Hepatocyte (in vitro differentiated cells): ENCODE measurements at regions not wholly inside any gene's neighbourhood (a gene's known extent, or its start where the extent isn't known, plus 50 kb on each side); places are given as distances from the start of the nearest gene placed in this dataset.

Experiments
- DNase-seq: peaks from one replicate; pipeline ENCODE4 v3.0.0-alpha.2; 2016; ENCODE audit warnings: low spot score
- H2AFZ ChIP-seq: fragments of 200-600 bp; sonication (generic); 2 replicates; pipeline ENCODE4 v1.6.0; 2016; ENCODE audit warnings: antibody characterized with exemption, mild to moderate bottlenecking
- H3K27ac ChIP-seq: fragments of 200-600 bp; sonication (generic); 2 replicates; pipeline ENCODE4 v1.5.1; 2016; ENCODE audit warnings: mild to moderate bottlenecking
- H3K27me3 ChIP-seq: fragments of 200-600 bp; sonication (generic); 2 replicates; pipeline ENCODE4 v1.6.1; 2016
- H3K36me3 ChIP-seq: fragments of 200-600 bp; sonication (generic); replicated peaks from 2 replicates; pipeline ENCODE4 v1.5.1; 2016; ENCODE audit warnings: low read depth; ENCODE audit not compliant: insufficient read depth
- H3K4me1 ChIP-seq: fragments of 200-600 bp; sonication (generic); 2 replicates; pipeline ENCODE4 v1.5.1; 2016; ENCODE audit warnings: mild to moderate bottlenecking, moderate library complexity; ENCODE audit not compliant: insufficient read depth
- H3K4me2 ChIP-seq: fragments of 200-600 bp; sonication (generic); 2 replicates; pipeline ENCODE4 v1.6.0; 2016
- H3K4me3 ChIP-seq: fragments of 200-600 bp; sonication (generic); 2 replicates; pipeline ENCODE4 v1.5.1; 2016; ENCODE audit warnings: mild to moderate bottlenecking
- H3K79me2 ChIP-seq: fragments of 200-600 bp; sonication (generic); 2 replicates; pipeline ENCODE4 v1.6.0; 2017; ENCODE audit warnings: mild to moderate bottlenecking
- H3K9me2 ChIP-seq: fragments of 200-600 bp; sonication (generic); replicated peaks from 2 replicates; pipeline ENCODE4 v1.6.0; 2017; ENCODE audit warnings: mild to moderate bottlenecking; ENCODE audit not compliant: insufficient read depth
- H3K9me3 ChIP-seq: fragments of 200-600 bp; sonication (generic); 2 replicates; pipeline ENCODE4 v1.5.1; 2016; ENCODE audit warnings: low read depth, mild to moderate bottlenecking
- H4K20me1 ChIP-seq: fragments of 200-600 bp; sonication (generic); 2 replicates; pipeline ENCODE4 v1.6.0; 2016; ENCODE audit warnings: mild to moderate bottlenecking; ENCODE audit not compliant: insufficient read depth, poor library complexity, severe bottlenecking
- EZH2 ChIP-seq: fragments of 200-600 bp; sonication (generic); IDR thresholded peaks from 2 replicates; pipeline ENCODE4 v1.6.1; 2016; ENCODE audit warnings: antibody characterized with exemption, mild to moderate bottlenecking, borderline replicate concordance
- EZH2phosphoT487 ChIP-seq: fragments of 200-600 bp; sonication (generic); IDR thresholded peaks from one replicate; pipeline ENCODE4 v1.6.1; 2018; ENCODE audit warnings: antibody characterized with exemption, mild to moderate bottlenecking, low read depth, moderate library complexity; ENCODE audit not compliant: unreplicated experiment, severe bottlenecking
- WGBS: methylation state at CpG from one replicate; pipeline ENCODE4 v1.1.6; 2016; ENCODE audit warnings: low lambda C conversion rate; ENCODE audit errors: missing lambda C conversion rate; 5-methylcytosine and 5-hydroxymethylcytosine counted together
- TF ChIP-seq, protein P1 (sequence below): fragments of 200-600 bp; sonication (generic); IDR thresholded peaks from 2 replicates; pipeline ENCODE4 v1.5.1; 2016; ENCODE audit warnings: antibody characterized with exemption, mild to moderate bottlenecking; ENCODE audit not compliant: poor library complexity

DNA sequence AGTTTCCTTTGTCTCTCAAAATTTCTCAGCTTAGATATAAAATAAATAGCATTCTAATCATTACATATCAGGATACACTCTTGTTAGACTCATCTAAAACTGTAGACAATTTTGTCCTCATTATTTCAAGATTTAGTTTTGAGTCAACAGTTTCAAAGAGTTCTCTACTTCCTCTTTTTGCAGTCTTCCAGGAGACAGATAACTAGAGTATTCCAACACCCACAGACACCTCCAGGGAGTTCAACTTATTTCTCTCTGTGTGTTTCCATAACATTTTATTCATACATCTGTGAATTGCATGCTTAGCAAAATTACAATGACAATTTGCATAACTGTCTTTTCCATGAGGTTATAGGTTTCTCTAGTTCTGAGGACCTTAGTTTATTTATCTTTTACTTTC lies 166.6 kb upstream of the HNMT start:
- H3K79me2 ChIP-seq: no peaks in the 10 kb centered on the region

DNA sequence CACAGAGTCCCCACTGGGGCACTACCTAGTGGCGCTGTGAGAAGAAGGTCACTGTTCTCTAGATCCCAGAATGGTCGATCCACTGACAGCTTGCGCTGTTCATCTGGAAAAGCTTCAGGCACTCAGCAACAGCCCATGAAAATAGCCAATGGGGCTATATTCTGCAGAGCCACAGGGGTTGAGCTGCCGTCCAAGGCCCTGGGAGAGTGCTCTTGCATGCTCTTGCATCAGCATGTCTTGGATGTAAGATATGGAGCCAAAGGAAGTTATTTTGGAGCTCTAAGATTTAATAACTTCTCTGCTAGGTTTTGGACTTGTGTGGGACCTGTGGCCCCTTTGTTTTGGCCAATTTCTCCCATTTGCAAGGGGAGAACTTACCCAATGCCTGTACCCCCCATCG lies 164.7 kb upstream of the HNMT start:
- H3K4me1 ChIP-seq: no peaks in the 10 kb centered on the region
- H3K9me3 ChIP-seq: peaks cover 4% of the 10 kb centered on the region
- H3K27ac ChIP-seq: no peak overlapping the region
- H4K20me1 ChIP-seq: no peaks in the 10 kb centered on the region
- H3K79me2 ChIP-seq: no peaks in the 10 kb centered on the region
- no peak overlapping the region for H3K4me2 ChIP-seq
- DNase-seq: no peak
- H3K27me3 ChIP-seq: no peaks in the 10 kb centered on the region
- WGBS: 89% methylated on average over 5 of the region's 5 CpGs
- H2AFZ ChIP-seq: no peak overlapping the region
- no peaks in the 10 kb centered on the region for H3K9me2 ChIP-seq
- H3K4me3 ChIP-seq: no peak overlapping the region
- no peak for TF ChIP-seq EZH2phosphoT487
- no peak for TF ChIP-seq EZH2
- TF ChIP-seq, protein P1, sequence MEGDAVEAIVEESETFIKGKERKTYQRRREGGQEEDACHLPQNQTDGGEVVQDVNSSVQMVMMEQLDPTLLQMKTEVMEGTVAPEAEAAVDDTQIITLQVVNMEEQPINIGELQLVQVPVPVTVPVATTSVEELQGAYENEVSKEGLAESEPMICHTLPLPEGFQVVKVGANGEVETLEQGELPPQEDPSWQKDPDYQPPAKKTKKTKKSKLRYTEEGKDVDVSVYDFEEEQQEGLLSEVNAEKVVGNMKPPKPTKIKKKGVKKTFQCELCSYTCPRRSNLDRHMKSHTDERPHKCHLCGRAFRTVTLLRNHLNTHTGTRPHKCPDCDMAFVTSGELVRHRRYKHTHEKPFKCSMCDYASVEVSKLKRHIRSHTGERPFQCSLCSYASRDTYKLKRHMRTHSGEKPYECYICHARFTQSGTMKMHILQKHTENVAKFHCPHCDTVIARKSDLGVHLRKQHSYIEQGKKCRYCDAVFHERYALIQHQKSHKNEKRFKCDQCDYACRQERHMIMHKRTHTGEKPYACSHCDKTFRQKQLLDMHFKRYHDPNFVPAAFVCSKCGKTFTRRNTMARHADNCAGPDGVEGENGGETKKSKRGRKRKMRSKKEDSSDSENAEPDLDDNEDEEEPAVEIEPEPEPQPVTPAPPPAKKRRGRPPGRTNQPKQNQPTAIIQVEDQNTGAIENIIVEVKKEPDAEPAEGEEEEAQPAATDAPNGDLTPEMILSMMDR: no peak
- no peaks in the 10 kb centered on the region for H3K36me3 ChIP-seq

More for the DNA sequence above, 166.6 kb upstream of the HNMT start:
- Histone ChIP-seq H3K36me3 (no peaks in the 10 kb centered on the region), H2AFZ (no peak overlapping the region), H3K4me1 (no peaks in the 10 kb centered on the region), H3K27ac (no peak overlapping the region), H3K9me3 (peaks cover 4% of the 10 kb centered on the region), H3K4me2 (no peak overlapping the region), H3K4me3 (no peak overlapping the region), H4K20me1 (no peaks in the 10 kb centered on the region), H3K9me2 (no peaks in the 10 kb centered on the region), H3K27me3 (no peaks in the 10 kb centered on the region)
- no peak for TF ChIP-seq EZH2phosphoT487
- TF ChIP-seq, protein P1: no peak
- TF ChIP-seq EZH2: no peak
- DNase-seq: no peak

DNA sequence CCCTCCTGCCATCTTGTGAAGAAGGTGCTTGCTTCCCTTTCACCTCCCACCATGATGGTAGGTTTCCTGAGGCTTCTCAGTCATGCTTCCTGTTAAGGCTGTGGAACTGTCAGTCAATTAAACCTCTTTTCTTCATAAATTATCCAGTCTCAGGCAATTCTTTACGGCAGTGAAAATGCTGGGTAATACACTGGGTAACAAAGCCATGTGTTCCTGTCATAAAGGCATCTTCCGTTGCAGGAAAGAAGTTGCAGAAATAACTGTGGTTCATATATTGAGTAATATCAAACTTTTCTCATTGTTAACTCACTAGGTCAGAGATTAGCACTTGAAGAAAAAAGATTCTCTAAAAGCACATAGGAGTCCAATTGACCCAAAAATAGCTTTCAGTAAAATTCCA lies 163.9 kb upstream of the HNMT start:
- H4K20me1 ChIP-seq: no peaks in the 10 kb centered on the region
- TF ChIP-seq, protein P1: no peak
- no peak for TF ChIP-seq EZH2
- TF ChIP-seq EZH2phosphoT487: no peak
- no peak overlapping the region for H3K4me3 ChIP-seq
- no peak for DNase-seq
- no peaks in the 10 kb centered on the region for H3K9me2 ChIP-seq
- no peak overlapping the region for H2AFZ ChIP-seq
- no peaks in the 10 kb centered on the region for H3K79me2 ChIP-seq
- 76% methylated on average over 2 of the region's 2 CpGs for WGBS
- H3K36me3 ChIP-seq: no peaks in the 10 kb centered on the region
- H3K27me3 ChIP-seq: no peaks in the 10 kb centered on the region
- no peaks in the 10 kb centered on the region for H3K4me1 ChIP-seq
- H3K9me3 ChIP-seq: peaks cover 4% of the 10 kb centered on the region
- H3K27ac ChIP-seq: no peak overlapping the region
- no peak overlapping the region for H3K4me2 ChIP-seq

DNA sequence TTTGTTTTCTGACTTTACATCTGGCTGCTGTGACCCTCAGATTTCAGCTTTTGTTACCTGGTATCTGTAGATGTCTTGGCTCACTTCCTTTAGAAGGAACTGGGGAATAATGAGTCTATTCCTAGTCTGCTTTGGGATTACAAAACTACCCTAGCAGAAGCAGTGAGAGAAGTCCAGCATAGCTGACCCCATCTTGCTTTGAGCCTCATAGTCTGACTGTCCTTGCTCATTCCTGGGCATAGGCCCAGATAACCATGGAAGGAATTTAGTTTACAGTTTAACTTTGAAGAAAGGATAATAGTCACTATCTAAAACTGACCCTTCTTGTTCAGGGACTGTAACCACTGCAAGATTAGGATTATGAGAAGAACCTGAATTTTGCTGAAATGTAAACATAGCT lies 163.0 kb upstream of the HNMT start:
- no peaks in the 10 kb centered on the region for H3K36me3 ChIP-seq
- no peaks in the 10 kb centered on the region for H4K20me1 ChIP-seq

More for the DNA sequence above, 163.0 kb upstream of the HNMT start:
- H3K4me3 ChIP-seq: no peak overlapping the region
- H3K79me2 ChIP-seq: no peaks in the 10 kb centered on the region
- H3K9me2 ChIP-seq: no peaks in the 10 kb centered on the region
- H3K27me3 ChIP-seq: no peaks in the 10 kb centered on the region
- no peak overlapping the region for H3K27ac ChIP-seq
- DNase-seq: no peak
- H3K4me2 ChIP-seq: no peak overlapping the region
- TF ChIP-seq, protein P1: no peak
- TF ChIP-seq EZH2phosphoT487 (no peak), EZH2 (no peak)
- H2AFZ ChIP-seq: no peak overlapping the region
- H3K9me3 ChIP-seq: peaks cover 4% of the 10 kb centered on the region
- no peaks in the 10 kb centered on the region for H3K4me1 ChIP-seq
